ENCODE measurements at regions not wholly inside any gene's neighbourhood (a gene's known extent, or its start where the extent isn't known, plus 50 kb on each side); places are given as distances from the start of the nearest gene placed in this dataset.

DNA sequence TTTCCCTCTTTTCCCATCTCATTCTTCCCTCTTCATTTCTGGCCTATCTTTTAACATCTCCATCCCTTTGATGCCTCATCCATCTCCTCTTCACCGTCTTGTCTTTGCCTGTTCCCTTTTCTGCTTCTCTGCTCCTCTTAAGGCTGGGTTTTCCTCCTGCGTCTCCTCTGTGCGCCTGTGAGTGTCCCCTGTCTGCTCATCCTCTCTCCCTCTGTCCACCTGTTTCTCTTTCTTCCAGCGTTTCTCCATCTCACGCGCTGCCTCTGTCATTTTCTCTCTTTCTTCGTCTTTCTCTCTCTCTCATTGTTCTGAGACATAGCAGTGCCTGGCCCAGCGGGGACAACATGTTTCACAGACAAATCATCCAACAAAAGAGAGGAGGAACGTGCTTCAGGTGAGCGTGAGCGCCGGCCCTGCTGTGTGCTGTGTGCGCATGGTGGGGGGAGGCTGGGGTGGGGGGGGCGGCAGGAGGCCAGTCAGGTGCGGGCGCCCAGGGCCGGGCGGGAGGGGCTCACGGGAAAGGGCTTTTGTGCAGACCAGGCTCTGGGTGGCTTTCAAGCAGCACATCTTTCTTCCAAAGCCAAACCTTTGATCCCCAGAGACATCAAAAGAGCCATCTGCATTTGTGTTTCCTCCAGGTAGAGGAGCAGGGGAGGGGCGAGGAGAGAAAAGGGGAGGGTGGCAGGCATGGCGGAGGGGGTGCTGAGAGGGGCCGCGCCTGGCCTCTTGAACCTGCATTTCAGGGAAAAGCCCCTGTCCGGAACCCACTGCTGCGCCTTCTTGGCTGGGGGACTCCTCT lies 121.3 kb downstream of the VEGFA start:
- Histone ChIP-seq H3K79me2 (ENCODE audit: control insufficient read depth, insufficient read depth, low read length) (no peaks in the 10 kb centered on the region), H3K27ac (ENCODE audit: insufficient read depth, low read depth, low read length) (no peak overlapping the region), H3K4me3 (replicated peaks in 1 of 3; ENCODE audit: insufficient read depth in 1 of 3, low read depth in 1 of 3, low read length in 3 of 3) (no peak overlapping the region), H3K27me3 (ENCODE audit: control insufficient read depth in 2 of 2, insufficient read depth in 2 of 2, low read length in 2 of 2) (peaks cover 12 to 22% of the 10 kb centered on the region in 2 experiments), H3K36me3 (ENCODE audit: control insufficient read depth in 2 of 2, extremely low read depth in 1 of 2, insufficient read depth in 2 of 2, low read length in 2 of 2) (no peaks in the 10 kb centered on the region), H3K9me3 (replicated peaks; ENCODE audit: control insufficient read depth, insufficient read depth, low read length) (no peaks in the 10 kb centered on the region), H3K9ac (replicated peaks; ENCODE audit: extremely low read depth, insufficient read depth, low read length) (no peak overlapping the region), H4K20me1 (replicated peaks; ENCODE audit: control insufficient read depth, extremely low read depth, insufficient read depth, low read length) (no peaks in the 10 kb centered on the region), H2AFZ (ENCODE audit: low read depth, low read length) (no peak overlapping the region), H3K4me2 (ENCODE audit: insufficient read depth, low read length) (no peak overlapping the region), H3K4me1 (ENCODE audit: control insufficient read depth, extremely low read depth, insufficient read depth, low read length) (no peaks in the 10 kb centered on the region), H3K9me1 (replicated peaks; ENCODE audit: control insufficient read depth, extremely low read depth, insufficient read depth, low read length) (no peaks in the 10 kb centered on the region)
- BruUV-seq (replicated peaks), result no TSS peak
- intact Hi-C loops (cut with micrococcal nuclease), result no loop called here
- ChIA-PET POLR2A (no interaction called here), CTCF (no interaction called here)
- dilution Hi-C loops (cut with MboI; ENCODE audit: extremely low pct_ligation_motif_present, low sequenced_read_pairs), result no loop called here
- FAIRE-seq (no peak), DNase-seq (ENCODE audit: low read depth, low spot score) (no peak)
- no peak for TF ChIP-seq MYC (IDR thresholded peaks at IDR 0.05; ENCODE audit: low read depth, low read length)
- TF ChIP-seq, protein P1, sequence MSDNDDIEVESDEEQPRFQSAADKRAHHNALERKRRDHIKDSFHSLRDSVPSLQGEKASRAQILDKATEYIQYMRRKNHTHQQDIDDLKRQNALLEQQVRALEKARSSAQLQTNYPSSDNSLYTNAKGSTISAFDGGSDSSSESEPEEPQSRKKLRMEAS (IDR thresholded peaks at IDR 0.05; ENCODE audit: insufficient read depth, insufficient read length), result no peak
- TF ChIP-seq EZH2 (IDR thresholded peaks at IDR 0.05; ENCODE audit: borderline replicate concordance, low read depth, low read length, severe bottlenecking), result no peak
- TF ChIP-seq POLR2A (IDR thresholded peaks at IDR 0.05; ENCODE audit: low read depth, low read length), result no peak
- TF ChIP-seq GATA2 (IDR thresholded peaks at IDR 0.05; ENCODE audit: insufficient read depth, insufficient read length, low read depth, low read length), result no peak
- TF ChIP-seq, protein P2, sequence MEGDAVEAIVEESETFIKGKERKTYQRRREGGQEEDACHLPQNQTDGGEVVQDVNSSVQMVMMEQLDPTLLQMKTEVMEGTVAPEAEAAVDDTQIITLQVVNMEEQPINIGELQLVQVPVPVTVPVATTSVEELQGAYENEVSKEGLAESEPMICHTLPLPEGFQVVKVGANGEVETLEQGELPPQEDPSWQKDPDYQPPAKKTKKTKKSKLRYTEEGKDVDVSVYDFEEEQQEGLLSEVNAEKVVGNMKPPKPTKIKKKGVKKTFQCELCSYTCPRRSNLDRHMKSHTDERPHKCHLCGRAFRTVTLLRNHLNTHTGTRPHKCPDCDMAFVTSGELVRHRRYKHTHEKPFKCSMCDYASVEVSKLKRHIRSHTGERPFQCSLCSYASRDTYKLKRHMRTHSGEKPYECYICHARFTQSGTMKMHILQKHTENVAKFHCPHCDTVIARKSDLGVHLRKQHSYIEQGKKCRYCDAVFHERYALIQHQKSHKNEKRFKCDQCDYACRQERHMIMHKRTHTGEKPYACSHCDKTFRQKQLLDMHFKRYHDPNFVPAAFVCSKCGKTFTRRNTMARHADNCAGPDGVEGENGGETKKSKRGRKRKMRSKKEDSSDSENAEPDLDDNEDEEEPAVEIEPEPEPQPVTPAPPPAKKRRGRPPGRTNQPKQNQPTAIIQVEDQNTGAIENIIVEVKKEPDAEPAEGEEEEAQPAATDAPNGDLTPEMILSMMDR (IDR thresholded peaks at IDR 0.05; ENCODE audit: extremely low read depth in 1 of 2, insufficient read depth in 1 of 2, low read depth in 1 of 2, low read length in 2 of 2), result no peak
- TF ChIP-seq JUN (IDR thresholded peaks at IDR 0.05; ENCODE audit: borderline replicate concordance, insufficient read depth, insufficient read length, low read depth), result no peak
- no peak for TF ChIP-seq FOS (IDR thresholded peaks at IDR 0.05; ENCODE audit: borderline replicate concordance, insufficient read depth, low read length)
- no peak for TF ChIP-seq POLR2AphosphoS5 (IDR thresholded peaks at IDR 0.05; ENCODE audit: insufficient read depth, low read depth, low read length)

Data from endothelial cell of umbilical vein (primary cell).